Astrocyte (in vitro differentiated cells and primary cell): ENCODE measurements at regions not wholly inside any gene's neighbourhood (a gene's known extent, or its start where the extent isn't known, plus 50 kb on each side); places are given as distances from the start of the nearest gene placed in this dataset.

Source experiments
- DNase-seq: peaks from one replicate; pipeline ENCODE4 v3.0.0-alpha.2; 2010; ENCODE audit warnings: low read depth
- FAIRE-seq: peaks from 2 replicates; lab custom pipeline; 2011; peaks lifted over from hg19 to GRCh38; lab: Jason Lieb, UNC
- H2AFZ ChIP-seq: 2 replicates; pipeline ENCODE4 v1.6.0; 2012; ENCODE audit warnings: low read depth, low read length, inconsistent platforms
- H3K27ac ChIP-seq: 2 replicates; pipeline ENCODE4 v1.5.1; 2011; ENCODE audit warnings: low read depth, low read length, inconsistent platforms
- H3K27me3 ChIP-seq: 2 replicates; pipeline ENCODE4 v1.6.0; 2011; ENCODE audit warnings: low read length, inconsistent platforms; ENCODE audit not compliant: insufficient read depth
- H3K36me3 ChIP-seq: 2 replicates; pipeline ENCODE4 v1.5.1; 2011; ENCODE audit warnings: low read length, inconsistent platforms; ENCODE audit not compliant: insufficient read depth
- H3K4me1 ChIP-seq: 2 replicates; pipeline ENCODE4 v1.5.1; 2011; ENCODE audit warnings: low read length, inconsistent platforms; ENCODE audit not compliant: insufficient read depth
- H3K4me2 ChIP-seq: 2 replicates; pipeline ENCODE4 v1.6.0; 2012; ENCODE audit warnings: low read length, inconsistent platforms
- H3K4me3 ChIP-seq: 2 replicates; pipeline ENCODE4 v1.5.1; 2011; ENCODE audit warnings: low read depth, mild to moderate bottlenecking, low read length, inconsistent platforms; ENCODE audit not compliant: insufficient read depth
- H3K79me2 ChIP-seq: 2 replicates; pipeline ENCODE4 v1.6.0; 2012; ENCODE audit warnings: mild to moderate bottlenecking, low read length, inconsistent platforms; ENCODE audit not compliant: insufficient read depth
- H3K9ac ChIP-seq: 2 replicates; pipeline ENCODE4 v1.6.0; 2012; ENCODE audit warnings: mild to moderate bottlenecking, low read length, inconsistent platforms
- H3K9me3 ChIP-seq: 2 replicates; pipeline ENCODE4 v1.5.1; 2012; ENCODE audit warnings: low read depth, mild to moderate bottlenecking, low read length, inconsistent platforms; ENCODE audit not compliant: insufficient read depth
- H4K20me1 ChIP-seq: 2 replicates; pipeline ENCODE4 v1.6.0; 2012; ENCODE audit warnings: low read length, inconsistent platforms; ENCODE audit not compliant: insufficient read depth
- H3K27ac Mint-ChIP-seq: one replicate; pipeline ENCODE4 v1.8.0; 2021; ENCODE audit warnings: mild to moderate bottlenecking, mixed read lengths; ENCODE audit not compliant: unreplicated experiment
- H3K27me3 Mint-ChIP-seq: one replicate; pipeline ENCODE4 v1.8.0; 2021; ENCODE audit warnings: low read depth, mixed read lengths; ENCODE audit not compliant: unreplicated experiment
- H3K36me3 Mint-ChIP-seq: one replicate; pipeline ENCODE4 v1.8.0; 2021; ENCODE audit warnings: low read depth, mixed read lengths; ENCODE audit not compliant: unreplicated experiment
- H3K4me1 Mint-ChIP-seq: one replicate; pipeline ENCODE4 v1.8.0; 2021; ENCODE audit warnings: low read depth, mixed read lengths; ENCODE audit not compliant: unreplicated experiment
- H3K4me3 Mint-ChIP-seq: one replicate; pipeline ENCODE4 v1.8.0; 2021; ENCODE audit warnings: mild to moderate bottlenecking, moderate library complexity, mixed read lengths; ENCODE audit not compliant: unreplicated experiment
- H3K9me3 Mint-ChIP-seq: one replicate; pipeline ENCODE4 v1.8.0; 2021; ENCODE audit warnings: mild to moderate bottlenecking, mixed read lengths; ENCODE audit not compliant: unreplicated experiment
- CTCF ChIP-seq: IDR thresholded peaks from 2 replicates; pipeline ENCODE4 v1.5.1; 2011; ENCODE audit warnings: low read depth, mild to moderate bottlenecking, inconsistent platforms, low read length, moderate library complexity; ENCODE audit not compliant: insufficient read depth
- EZH2 ChIP-seq: IDR thresholded peaks from 2 replicates; pipeline ENCODE4 v1.6.1; 2012; ENCODE audit warnings: mild to moderate bottlenecking, low read length, inconsistent platforms; ENCODE audit not compliant: insufficient read depth

- H3K9me3 ChIP-seq = no peaks in the 10 kb centered on the region
- no peaks in the 10 kb centered on the region for H3K79me2 ChIP-seq
- Mint-ChIP-seq H3K4me3 (no peak overlapping the region), H3K27ac (no peak overlapping the region), H3K36me3 (no peaks in the 10 kb centered on the region), H3K4me1 (no peaks in the 10 kb centered on the region), H3K9me3 (peaks cover 2% of the 10 kb centered on the region), H3K27me3 (no peaks in the 10 kb centered on the region)
- no peak overlapping the region for H3K4me3 ChIP-seq
- no peaks in the 10 kb centered on the region for H3K27me3 ChIP-seq
- DNase-seq (no peak), FAIRE-seq (no peak)
- no peak for TF ChIP-seq EZH2
- TF ChIP-seq CTCF = no peak
- H3K9ac ChIP-seq = no peak overlapping the region
- H3K36me3 ChIP-seq = no peaks in the 10 kb centered on the region
- H2AFZ ChIP-seq = no peak overlapping the region
- no peak overlapping the region for H3K4me2 ChIP-seq
- no peaks in the 10 kb centered on the region for H3K4me1 ChIP-seq
- H4K20me1 ChIP-seq = no peaks in the 10 kb centered on the region
- no peak overlapping the region for H3K27ac ChIP-seq
These were observed 281.2 kb upstream of the FAM241A start for GRCh38 chr4:111864066-111864465.

- Histone ChIP-seq H3K36me3 (no peaks in the 10 kb centered on the region), H3K27me3 (no peaks in the 10 kb centered on the region), H3K4me1 (no peaks in the 10 kb centered on the region), H3K9me3 (no peaks in the 10 kb centered on the region), H3K9ac (no peak overlapping the region), H3K4me3 (no peak overlapping the region), H2AFZ (no peak overlapping the region), H3K27ac (no peak overlapping the region), H3K79me2 (no peaks in the 10 kb centered on the region), H3K4me2 (no peak overlapping the region), H4K20me1 (no peaks in the 10 kb centered on the region)
- no peak for FAIRE-seq
- H3K27me3 Mint-ChIP-seq = no peaks in the 10 kb centered on the region
- H3K4me1 Mint-ChIP-seq = no peaks in the 10 kb centered on the region
- H3K9me3 Mint-ChIP-seq = peaks cover 3% of the 10 kb centered on the region
- TF ChIP-seq EZH2 = no peak
- no peak for DNase-seq
- H3K4me3 Mint-ChIP-seq = no peak overlapping the region
- H3K36me3 Mint-ChIP-seq = no peaks in the 10 kb centered on the region
- H3K27ac Mint-ChIP-seq = no peak overlapping the region
These were observed 275.9 kb upstream of the FAM241A start for GRCh38 chr4:111869339-111869738.

GRCh38 chr4:111871802-111872201 lies 273.5 kb upstream of the FAM241A start:
- TF ChIP-seq CTCF (no peak), EZH2 (no peak)
- Histone ChIP-seq H3K4me3 (no peak overlapping the region), H3K36me3 (no peaks in the 10 kb centered on the region), H3K27me3 (no peaks in the 10 kb centered on the region), H3K4me1 (no peaks in the 10 kb centered on the region), H3K79me2 (no peaks in the 10 kb centered on the region), H3K27ac (no peak overlapping the region), H4K20me1 (no peaks in the 10 kb centered on the region), H3K9ac (no peak overlapping the region), H3K4me2 (no peak overlapping the region), H2AFZ (no peak overlapping the region), H3K9me3 (no peaks in the 10 kb centered on the region)
- Mint-ChIP-seq H3K36me3 (no peaks in the 10 kb centered on the region), H3K27me3 (no peaks in the 10 kb centered on the region), H3K4me3 (no peak overlapping the region), H3K9me3 (peaks cover 1% of the 10 kb centered on the region), H3K27ac (no peak overlapping the region), H3K4me1 (no peaks in the 10 kb centered on the region)
- no peak for DNase-seq
- no peak for FAIRE-seq
